K562 (cell line): ENCODE measurements at regions not wholly inside any gene's neighbourhood (a gene's known extent, or its start where the extent isn't known, plus 50 kb on each side); places are given as distances from the start of the nearest gene placed in this dataset.
A peak's percentile ranks its signal among the peaks of the same experiment; 100 is the strongest.

Experiments used
- ARID1B ChIP-seq: fragments of 450-650 bp; IDR thresholded peaks from 2 replicates; pipeline ENCODE4 v1.6.1; 2016; ENCODE audit warnings: antibody characterized with exemption, mild to moderate bottlenecking, inconsistent platforms
- ATF7 ChIP-seq: fragments of 450-650 bp; IDR thresholded peaks from 2 replicates; pipeline ENCODE4 v1.7.1; 2014; ENCODE audit warnings: mild to moderate bottlenecking, moderate library complexity
- COPS2 ChIP-seq: fragments of 450-650 bp; conservative IDR thresholded peaks from 2 replicates; pipeline ENCODE4 v1.6.1; 2016; ENCODE audit warnings: mild to moderate bottlenecking, moderate library complexity
- DNMT1 ChIP-seq: fragments of 450-650 bp; IDR thresholded peaks from 2 replicates; pipeline ENCODE4 v1.6.1; 2016; ENCODE audit warnings: antibody characterized with exemption, mild to moderate bottlenecking
- DPF2 ChIP-seq: fragments of 450-650 bp; IDR thresholded peaks from 2 replicates; pipeline ENCODE4 v1.6.1; 2016
- ETV1 ChIP-seq: fragments of 450-650 bp; conservative IDR thresholded peaks from 2 replicates; pipeline ENCODE4 v1.6.1; 2016; ENCODE audit warnings: missing genetic modification characterization, control low read depth, low read depth, missing compliant biosample characterization
- JUNB ChIP-seq: fragments of 450-650 bp; formaldehyde crosslinking; conservative IDR thresholded peaks from 2 replicates; pipeline ENCODE4 v1.4.0; 2020; ENCODE audit warnings: mild to moderate bottlenecking
- NELFE ChIP-seq: IDR thresholded peaks from 2 replicates; pipeline ENCODE4 v1.6.1; 2011; ENCODE audit warnings: mild to moderate bottlenecking; ENCODE audit not compliant: insufficient read depth, insufficient read length
- POLR3A ChIP-seq: IDR thresholded peaks from 2 replicates; pipeline ENCODE4 v1.6.1; 2011; ENCODE audit warnings: borderline replicate concordance, mild to moderate bottlenecking, moderate library complexity; ENCODE audit not compliant: insufficient read length, insufficient read depth; ENCODE audit errors: extremely low read depth
- SRF ChIP-seq, 2 experiments: fragments of 250-450, 450-650 bp in 1 of 2; sonication (Bioruptor Pico) in 1 of 2; sonication (generic) in 1 of 2; formaldehyde crosslinking; IDR thresholded peaks; 2 replicates each; pipeline versions ENCODE4 v1.5.0 to v1.5.1; 2020 to 2022; ENCODE audit warnings: mild to moderate bottlenecking in 1 of 2, missing genetic modification reagents in 1 of 2
- ZEB2 ChIP-seq: fragments of 450-650 bp; IDR thresholded peaks from 2 replicates; pipeline ENCODE4 v1.6.1; 2016
- ZNF121 ChIP-seq: sonication (generic); formaldehyde crosslinking; conservative IDR thresholded peaks from 2 replicates; pipeline ENCODE4 v1.8.0; 2022; ENCODE audit warnings: missing genetic modification reagents
- ZNF174 ChIP-seq: fragments of 250-450 bp; sonication (Bioruptor Pico); IDR thresholded peaks from 2 replicates; pipeline ENCODE4 v1.4.0; 2020; ENCODE audit warnings: mild to moderate bottlenecking
- ZNF57 ChIP-seq: fragments of 450-650 bp; formaldehyde crosslinking; IDR thresholded peaks from 2 replicates; pipeline ENCODE4 v1.4.0; 2020; ENCODE audit warnings: mild to moderate bottlenecking, moderate library complexity
- TF ChIP-seq, protein P1 (sequence below), 3 experiments: fragments of 200-800 bp in 1 of 3; fragments of 250-450 bp in 1 of 3; fragments of 450-650 bp in 1 of 3; sonication (Bioruptor Pico) in 1 of 3; sonication (Bioruptor generic) in 1 of 3; formaldehyde crosslinking in 1 of 3; IDR thresholded peaks; 2 replicates each; pipeline versions ENCODE4 v1.6.1 to v1.8.0; 2016 to 2022; ENCODE audit warnings: mild to moderate bottlenecking in 2 of 3, missing genetic modification characterization in 2 of 3, missing compliant biosample characterization in 1 of 3, moderate library complexity in 1 of 3
- TF ChIP-seq, protein P2 (sequence below): fragments of 200-400 bp; formaldehyde crosslinking; IDR thresholded peaks from 2 replicates; pipeline ENCODE4 v1.6.1; 2017; ENCODE audit warnings: mild to moderate bottlenecking, low read depth, low read length, moderate library complexity
- TF ChIP-seq, protein P3 (sequence below): fragments of 200-800 bp; sonication (Bioruptor generic); IDR thresholded peaks from 2 replicates; pipeline ENCODE4 v1.6.1; 2016; ENCODE audit warnings: missing genetic modification characterization, missing compliant biosample characterization
- TF ChIP-seq, protein P4 (sequence below): fragments of 250-450 bp; sonication (Bioruptor Pico); IDR thresholded peaks from 2 replicates; pipeline ENCODE4 v1.4.0; 2020

DNA sequence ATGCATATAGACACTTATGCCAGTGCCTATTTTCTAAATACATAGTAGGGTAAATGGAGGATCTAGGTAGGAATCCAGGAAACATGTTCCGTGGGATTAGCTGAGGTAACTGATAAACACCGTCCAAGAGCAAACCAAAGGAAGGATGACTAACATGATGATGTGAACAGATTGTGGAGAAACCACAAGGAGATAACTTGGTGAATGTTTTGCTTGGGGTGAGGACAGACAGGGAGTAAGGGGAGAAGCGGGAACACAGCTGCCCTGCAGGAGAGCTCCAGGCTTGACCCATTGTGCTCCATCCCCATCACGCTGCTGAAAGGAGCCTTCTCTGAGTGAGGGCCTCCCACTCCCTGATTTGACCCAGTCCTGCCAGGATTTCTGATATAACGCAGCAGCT lies 87.0 kb upstream of the ZC3H11B start (continued):
- TF ChIP-seq, protein P1, sequence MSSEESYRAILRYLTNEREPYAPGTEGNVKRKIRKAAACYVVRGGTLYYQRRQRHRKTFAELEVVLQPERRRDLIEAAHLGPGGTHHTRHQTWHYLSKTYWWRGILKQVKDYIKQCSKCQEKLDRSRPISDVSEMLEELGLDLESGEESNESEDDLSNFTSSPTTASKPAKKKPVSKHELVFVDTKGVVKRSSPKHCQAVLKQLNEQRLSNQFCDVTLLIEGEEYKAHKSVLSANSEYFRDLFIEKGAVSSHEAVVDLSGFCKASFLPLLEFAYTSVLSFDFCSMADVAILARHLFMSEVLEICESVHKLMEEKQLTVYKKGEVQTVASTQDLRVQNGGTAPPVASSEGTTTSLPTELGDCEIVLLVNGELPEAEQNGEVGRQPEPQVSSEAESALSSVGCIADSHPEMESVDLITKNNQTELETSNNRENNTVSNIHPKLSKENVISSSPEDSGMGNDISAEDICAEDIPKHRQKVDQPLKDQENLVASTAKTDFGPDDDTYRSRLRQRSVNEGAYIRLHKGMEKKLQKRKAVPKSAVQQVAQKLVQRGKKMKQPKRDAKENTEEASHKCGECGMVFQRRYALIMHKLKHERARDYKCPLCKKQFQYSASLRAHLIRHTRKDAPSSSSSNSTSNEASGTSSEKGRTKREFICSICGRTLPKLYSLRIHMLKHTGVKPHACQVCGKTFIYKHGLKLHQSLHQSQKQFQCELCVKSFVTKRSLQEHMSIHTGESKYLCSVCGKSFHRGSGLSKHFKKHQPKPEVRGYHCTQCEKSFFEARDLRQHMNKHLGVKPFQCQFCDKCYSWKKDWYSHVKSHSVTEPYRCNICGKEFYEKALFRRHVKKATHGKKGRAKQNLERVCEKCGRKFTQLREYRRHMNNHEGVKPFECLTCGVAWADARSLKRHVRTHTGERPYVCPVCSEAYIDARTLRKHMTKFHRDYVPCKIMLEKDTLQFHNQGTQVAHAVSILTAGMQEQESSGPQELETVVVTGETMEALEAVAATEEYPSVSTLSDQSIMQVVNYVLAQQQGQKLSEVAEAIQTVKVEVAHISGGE (CRISPR knock-in tag; IDR thresholded peaks at IDR 0.05) = no peak
- peak; percentile 71 for TF ChIP-seq ETV1 (tag)
- TF ChIP-seq ARID1B = peak; percentile 85
- TF ChIP-seq, protein P2, sequence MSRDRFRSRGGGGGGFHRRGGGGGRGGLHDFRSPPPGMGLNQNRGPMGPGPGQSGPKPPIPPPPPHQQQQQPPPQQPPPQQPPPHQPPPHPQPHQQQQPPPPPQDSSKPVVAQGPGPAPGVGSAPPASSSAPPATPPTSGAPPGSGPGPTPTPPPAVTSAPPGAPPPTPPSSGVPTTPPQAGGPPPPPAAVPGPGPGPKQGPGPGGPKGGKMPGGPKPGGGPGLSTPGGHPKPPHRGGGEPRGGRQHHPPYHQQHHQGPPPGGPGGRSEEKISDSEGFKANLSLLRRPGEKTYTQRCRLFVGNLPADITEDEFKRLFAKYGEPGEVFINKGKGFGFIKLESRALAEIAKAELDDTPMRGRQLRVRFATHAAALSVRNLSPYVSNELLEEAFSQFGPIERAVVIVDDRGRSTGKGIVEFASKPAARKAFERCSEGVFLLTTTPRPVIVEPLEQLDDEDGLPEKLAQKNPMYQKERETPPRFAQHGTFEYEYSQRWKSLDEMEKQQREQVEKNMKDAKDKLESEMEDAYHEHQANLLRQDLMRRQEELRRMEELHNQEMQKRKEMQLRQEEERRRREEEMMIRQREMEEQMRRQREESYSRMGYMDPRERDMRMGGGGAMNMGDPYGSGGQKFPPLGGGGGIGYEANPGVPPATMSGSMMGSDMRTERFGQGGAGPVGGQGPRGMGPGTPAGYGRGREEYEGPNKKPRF = no peak
- TF ChIP-seq POLR3A = no peak
- no peak for TF ChIP-seq NELFE
- TF ChIP-seq SRF (CRISPR knock-in tag; IDR thresholded peaks at IDR 0.05) = no peak
- TF ChIP-seq DPF2 = peak; percentile 83
- TF ChIP-seq ATF7 = peak; percentile 52
- TF ChIP-seq ZEB2 = peak; percentile 81
- TF ChIP-seq, protein P3, sequence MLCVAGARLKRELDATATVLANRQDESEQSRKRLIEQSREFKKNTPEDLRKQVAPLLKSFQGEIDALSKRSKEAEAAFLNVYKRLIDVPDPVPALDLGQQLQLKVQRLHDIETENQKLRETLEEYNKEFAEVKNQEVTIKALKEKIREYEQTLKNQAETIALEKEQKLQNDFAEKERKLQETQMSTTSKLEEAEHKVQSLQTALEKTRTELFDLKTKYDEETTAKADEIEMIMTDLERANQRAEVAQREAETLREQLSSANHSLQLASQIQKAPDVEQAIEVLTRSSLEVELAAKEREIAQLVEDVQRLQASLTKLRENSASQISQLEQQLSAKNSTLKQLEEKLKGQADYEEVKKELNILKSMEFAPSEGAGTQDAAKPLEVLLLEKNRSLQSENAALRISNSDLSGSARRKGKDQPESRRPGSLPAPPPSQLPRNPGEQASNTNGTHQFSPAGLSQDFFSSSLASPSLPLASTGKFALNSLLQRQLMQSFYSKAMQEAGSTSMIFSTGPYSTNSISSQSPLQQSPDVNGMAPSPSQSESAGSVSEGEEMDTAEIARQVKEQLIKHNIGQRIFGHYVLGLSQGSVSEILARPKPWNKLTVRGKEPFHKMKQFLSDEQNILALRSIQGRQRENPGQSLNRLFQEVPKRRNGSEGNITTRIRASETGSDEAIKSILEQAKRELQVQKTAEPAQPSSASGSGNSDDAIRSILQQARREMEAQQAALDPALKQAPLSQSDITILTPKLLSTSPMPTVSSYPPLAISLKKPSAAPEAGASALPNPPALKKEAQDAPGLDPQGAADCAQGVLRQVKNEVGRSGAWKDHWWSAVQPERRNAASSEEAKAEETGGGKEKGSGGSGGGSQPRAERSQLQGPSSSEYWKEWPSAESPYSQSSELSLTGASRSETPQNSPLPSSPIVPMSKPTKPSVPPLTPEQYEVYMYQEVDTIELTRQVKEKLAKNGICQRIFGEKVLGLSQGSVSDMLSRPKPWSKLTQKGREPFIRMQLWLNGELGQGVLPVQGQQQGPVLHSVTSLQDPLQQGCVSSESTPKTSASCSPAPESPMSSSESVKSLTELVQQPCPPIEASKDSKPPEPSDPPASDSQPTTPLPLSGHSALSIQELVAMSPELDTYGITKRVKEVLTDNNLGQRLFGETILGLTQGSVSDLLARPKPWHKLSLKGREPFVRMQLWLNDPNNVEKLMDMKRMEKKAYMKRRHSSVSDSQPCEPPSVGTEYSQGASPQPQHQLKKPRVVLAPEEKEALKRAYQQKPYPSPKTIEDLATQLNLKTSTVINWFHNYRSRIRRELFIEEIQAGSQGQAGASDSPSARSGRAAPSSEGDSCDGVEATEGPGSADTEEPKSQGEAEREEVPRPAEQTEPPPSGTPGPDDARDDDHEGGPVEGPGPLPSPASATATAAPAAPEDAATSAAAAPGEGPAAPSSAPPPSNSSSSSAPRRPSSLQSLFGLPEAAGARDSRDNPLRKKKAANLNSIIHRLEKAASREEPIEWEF = no peak
- TF ChIP-seq, protein P4, sequence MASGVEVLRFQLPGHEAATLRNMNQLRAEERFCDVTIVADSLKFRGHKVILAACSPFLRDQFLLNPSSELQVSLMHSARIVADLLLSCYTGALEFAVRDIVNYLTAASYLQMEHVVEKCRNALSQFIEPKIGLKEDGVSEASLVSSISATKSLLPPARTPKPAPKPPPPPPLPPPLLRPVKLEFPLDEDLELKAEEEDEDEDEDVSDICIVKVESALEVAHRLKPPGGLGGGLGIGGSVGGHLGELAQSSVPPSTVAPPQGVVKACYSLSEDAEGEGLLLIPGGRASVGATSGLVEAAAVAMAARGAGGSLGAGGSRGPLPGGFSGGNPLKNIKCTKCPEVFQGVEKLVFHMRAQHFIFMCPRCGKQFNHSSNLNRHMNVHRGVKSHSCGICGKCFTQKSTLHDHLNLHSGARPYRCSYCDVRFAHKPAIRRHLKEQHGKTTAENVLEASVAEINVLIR (CRISPR knock-in tag) = no peak
- no peak for TF ChIP-seq COPS2
- no peak for TF ChIP-seq JUNB (CRISPR knock-in tag)
- TF ChIP-seq ZNF57 (CRISPR knock-in tag) = no peak
- no peak for TF ChIP-seq DNMT1
- TF ChIP-seq ZNF121 (CRISPR knock-in tag) = no peak
- no peak for TF ChIP-seq ZNF174
